ENCODE measurements at regions not wholly inside any gene's neighbourhood (a gene's known extent, or its start where the extent isn't known, plus 50 kb on each side); places are given as distances from the start of the nearest gene placed in this dataset.

DNA sequence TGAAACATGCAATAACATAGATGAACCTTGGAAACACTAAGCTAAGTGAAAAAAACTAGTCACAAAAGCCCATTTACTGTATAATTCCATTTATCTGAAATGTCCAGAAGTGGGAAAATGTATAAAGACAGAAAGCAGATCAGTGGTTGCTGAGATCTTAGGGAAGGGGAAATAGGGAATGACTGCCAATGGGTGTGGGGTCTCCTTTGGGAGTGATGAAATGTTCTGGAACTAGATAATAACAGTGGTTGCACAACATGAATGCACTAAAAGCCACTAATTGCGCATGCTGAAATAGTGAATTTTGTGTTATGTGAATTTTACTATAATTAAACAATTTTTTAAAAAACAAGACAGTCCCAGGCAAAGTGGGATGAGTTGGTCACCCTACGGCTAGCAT is 472.8 kb downstream of the CCDC171 start:
- DNase-seq: no peak

- no peak for DNase-seq
These were observed 474.0 kb downstream of the CCDC171 start for GRCh38 chr9:16026886-16027285.

DNA sequence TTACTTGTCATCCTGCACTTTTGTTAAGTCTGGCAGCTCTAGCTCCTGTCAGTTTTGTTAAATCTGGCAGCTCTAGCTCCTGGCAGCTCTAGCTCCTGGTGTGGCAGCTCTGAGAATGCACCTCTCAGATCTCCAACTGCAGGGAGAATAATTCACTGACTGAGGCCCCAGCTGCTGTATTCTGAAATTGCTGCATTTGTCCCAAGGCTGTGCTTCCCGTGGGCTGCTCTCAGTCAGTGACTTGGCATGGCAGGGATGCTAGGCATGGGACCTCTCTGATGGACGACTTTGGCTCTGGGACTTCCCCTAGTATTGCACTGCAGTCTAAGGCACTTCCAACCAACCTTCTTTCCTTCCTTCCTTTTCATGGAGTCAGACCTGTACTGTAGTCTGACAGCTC is 475.7 kb downstream of the CCDC171 start:
- no peak for DNase-seq

DNA sequence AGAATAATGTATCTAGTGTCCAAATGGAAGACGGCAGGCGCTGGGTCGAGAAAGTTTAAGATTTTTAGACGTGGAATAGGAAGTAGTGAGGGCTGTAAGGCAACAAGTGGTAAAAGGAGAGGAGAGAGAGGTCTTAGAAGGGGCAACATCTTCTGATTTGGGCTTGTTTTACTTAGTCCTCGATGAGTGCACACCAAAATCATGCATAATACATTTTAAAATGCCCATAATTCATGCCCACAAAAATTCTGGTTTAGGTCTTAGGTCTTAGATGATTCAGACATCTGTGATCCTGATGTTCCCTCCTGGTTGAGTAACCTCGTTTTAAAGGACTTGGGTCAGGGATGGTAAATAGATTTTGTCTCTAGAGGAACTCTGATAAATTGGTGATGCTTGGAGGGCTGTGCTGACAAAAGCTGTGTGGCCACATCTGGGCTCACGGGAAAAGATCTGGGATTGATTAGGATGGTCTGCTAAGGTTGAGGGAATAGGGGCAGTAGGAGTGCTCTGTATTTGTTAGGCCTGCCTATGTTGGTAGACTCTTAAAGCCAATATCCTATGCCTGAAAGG is 476.3 kb downstream of the CCDC171 start:
- no peak for DNase-seq

DNA sequence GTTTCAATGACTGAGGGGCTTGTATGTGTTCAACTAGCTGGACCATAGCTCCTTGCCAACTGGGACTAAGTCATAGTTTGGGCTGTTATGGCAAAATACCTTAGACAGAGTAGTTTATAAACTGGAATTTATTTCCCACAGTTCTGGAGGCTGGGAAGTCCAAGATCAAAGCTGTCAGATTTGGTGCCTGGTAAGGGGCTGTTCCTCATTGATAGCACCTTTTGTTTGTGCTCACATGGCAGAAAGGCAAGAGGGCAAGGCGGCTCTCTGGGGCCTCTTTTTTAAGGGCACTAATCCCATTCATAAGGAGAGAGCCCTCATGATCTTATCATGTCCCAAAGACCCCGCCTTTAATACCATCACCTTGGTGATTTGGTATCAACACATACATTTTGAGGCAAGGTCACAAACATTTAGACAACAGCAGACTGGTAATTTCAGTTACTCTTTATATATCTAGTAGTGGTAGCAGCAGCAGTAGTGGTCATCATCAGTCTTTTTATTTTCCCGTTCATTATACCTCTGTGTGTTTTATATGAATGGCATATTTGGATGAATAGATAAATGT is 477.0 kb downstream of the CCDC171 start:
- DNase-seq: no peak

GRCh38 chr9:16030528-16031185 is 477.8 kb downstream of the CCDC171 start:
- peak; percentile 10 to 29 (median 20) for DNase-seq

- DNase-seq: no peak
These were observed 478.6 kb downstream of the CCDC171 start for GRCh38 chr9:16031486-16031885.

- DNase-seq: no peak
These were observed 479.1 kb downstream of the CCDC171 start for GRCh38 chr9:16031971-16032370.

GRCh38 chr9:16032799-16033198 is 480.0 kb downstream of the CCDC171 start:
- DNase-seq: no peak

GRCh38 chr9:16033253-16033652 is 480.4 kb downstream of the CCDC171 start:
- DNase-seq: no peak

GRCh38 chr9:16033921-16034691 is 481.3 kb downstream of the CCDC171 start:
- no peak for DNase-seq

DNA sequence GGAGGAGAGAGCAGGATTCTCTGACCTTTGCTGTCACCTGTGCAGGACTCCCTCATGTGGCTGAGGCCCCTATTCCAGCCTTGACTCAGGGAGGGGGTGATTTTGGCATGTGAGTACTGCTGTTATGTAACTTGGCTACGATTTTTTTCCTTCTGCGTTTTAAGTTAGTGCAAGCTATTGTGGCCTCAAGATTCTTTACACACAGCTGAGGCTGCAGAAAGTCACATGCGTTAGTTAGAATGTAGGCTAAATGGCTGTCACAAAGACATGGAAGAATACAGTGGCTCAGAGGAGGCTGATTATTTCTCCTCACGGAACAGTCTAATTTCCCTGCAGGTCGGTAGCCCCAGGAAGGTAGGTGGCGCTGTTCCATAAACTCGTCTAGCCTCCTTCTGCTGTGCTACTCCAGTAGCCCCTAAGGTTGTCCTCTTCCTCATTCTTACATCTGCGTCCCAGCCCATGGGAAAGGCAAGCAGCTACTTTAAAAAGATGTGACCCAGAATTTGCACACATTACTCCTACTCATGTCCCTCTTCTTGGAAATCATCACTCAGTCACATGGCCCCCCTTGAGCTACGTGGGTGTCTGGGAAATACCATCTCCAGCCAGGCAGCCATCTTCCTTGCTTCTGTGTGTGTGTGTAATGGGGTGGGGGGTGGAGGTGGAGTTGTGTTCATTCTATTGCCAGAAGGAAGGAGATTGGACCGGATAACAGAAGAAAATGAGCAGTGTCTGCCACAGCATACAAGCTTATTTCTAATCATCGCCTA is 486.6 kb downstream of the CCDC171 start:
- peak; percentile 33 to 48 (median 39) for DNase-seq

DNA sequence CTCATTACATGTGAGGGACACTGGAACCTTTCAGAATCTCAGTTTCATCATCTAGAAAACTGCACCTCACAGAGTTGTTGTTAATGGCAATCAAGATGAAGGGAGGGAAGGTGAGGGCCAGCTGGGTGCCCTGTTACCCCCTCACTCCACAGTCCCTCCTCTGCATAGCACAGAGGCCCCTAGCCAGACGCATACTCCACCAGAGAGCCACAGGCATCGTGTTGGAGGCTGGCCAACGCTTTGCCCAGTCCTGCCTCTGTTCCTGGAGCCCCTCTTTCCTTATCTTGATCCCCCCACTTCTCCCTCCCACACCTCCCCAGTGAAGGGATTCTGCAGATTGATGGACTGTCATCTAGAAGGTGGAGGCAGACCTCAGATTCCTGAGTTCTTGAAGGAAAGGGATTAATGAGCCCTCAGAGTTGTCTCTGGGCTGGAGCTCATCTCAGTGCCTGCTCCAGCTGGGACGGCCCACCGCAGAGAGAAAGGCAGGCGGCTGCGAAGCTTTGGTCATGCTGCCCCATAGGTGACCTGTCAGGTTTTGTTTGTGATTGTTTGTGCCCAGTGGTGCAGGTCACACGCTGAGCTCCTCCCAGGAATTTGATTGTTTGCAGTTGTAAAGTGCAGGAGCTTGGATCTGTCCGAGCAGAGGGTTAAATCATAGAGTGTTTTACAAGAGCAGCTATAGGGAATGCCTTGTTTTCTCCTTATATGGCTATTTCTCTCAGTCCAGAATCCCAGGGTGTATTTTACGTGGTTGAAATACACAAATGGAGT is 487.3 kb downstream of the CCDC171 start:
- DNase-seq: no peak

- no peak for DNase-seq
These were observed 491.1 kb downstream of the CCDC171 start for GRCh38 chr9:16043756-16044578.

- peak; percentile 31 to 39 (median 37) for DNase-seq
These were observed 491.7 kb downstream of the CCDC171 start for GRCh38 chr9:16044579-16044881.

DNA sequence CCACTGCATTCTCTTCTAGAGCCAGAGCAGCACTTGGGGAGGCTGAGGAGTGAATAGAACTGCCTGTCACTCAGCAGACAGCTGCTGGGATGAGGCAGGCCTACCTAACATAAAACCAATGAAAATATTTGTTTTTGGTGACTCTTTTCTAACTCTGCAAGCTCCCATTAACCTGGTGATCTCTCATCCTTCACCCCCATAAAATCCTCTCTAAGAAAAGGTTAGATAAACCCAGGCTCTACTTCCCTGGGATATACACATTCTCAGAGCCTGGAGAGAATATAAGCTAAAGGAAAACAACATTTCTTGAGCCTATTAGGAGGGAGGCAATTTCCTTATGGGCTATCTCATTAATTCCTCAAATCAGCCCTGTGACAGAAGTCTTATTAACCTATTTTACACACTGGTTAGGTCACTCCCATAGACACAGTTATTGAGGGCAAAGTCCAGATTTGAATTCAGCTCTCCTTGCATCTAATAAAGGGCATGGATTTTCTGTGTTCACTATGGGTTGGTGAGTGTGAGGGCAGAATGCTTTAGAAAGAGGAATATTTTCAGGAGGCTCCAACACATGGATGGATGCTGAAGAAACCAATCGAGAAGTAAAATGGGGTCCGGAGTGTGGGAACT is 492.9 kb downstream of the CCDC171 start:
- DNase-seq: no peak

- no peak for DNase-seq
These were observed 493.9 kb downstream of the CCDC171 start for GRCh38 chr9:16046713-16047112.

DNA sequence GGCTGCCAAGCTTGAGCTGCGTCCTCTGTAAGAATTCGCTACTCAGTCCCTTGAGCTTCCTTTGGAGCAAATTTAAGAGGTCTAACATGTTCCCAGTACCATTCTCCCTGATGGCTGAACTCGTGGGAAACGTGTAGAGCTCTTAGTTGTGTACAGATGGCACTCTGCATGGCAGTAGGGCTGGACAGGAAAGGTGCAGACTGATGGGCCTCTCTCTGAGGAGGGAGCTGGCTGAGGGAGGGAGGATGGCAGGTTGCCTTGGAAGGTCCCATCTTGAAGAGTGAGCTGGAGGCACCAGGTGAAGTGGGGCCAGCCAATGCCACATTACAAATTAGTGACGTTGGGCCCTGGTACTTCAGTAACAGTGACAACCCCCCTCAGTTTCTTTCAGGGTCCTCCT is 495.3 kb downstream of the CCDC171 start:
- DNase-seq: no peak

DNA sequence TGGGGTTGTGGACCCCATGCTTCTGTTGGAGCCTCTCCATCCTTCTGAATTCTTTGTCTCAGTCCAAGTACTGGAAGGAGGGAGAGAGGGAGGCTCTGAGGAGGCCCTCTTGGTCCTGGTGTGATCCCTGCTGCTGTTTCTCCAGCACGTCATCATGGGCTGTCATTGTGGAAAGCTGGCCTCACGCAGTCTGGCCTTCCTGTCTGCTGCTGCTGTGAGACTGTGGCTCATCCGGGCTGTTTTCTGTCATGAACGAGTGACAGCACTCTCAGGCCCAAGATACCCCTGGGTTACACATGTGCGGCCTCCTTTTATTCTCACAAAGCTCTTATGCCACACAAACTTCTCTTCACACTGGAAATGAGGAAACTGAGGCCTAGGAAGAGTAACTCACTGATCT is 499.3 kb downstream of the CCDC171 start:
- DNase-seq: no peak

DNA sequence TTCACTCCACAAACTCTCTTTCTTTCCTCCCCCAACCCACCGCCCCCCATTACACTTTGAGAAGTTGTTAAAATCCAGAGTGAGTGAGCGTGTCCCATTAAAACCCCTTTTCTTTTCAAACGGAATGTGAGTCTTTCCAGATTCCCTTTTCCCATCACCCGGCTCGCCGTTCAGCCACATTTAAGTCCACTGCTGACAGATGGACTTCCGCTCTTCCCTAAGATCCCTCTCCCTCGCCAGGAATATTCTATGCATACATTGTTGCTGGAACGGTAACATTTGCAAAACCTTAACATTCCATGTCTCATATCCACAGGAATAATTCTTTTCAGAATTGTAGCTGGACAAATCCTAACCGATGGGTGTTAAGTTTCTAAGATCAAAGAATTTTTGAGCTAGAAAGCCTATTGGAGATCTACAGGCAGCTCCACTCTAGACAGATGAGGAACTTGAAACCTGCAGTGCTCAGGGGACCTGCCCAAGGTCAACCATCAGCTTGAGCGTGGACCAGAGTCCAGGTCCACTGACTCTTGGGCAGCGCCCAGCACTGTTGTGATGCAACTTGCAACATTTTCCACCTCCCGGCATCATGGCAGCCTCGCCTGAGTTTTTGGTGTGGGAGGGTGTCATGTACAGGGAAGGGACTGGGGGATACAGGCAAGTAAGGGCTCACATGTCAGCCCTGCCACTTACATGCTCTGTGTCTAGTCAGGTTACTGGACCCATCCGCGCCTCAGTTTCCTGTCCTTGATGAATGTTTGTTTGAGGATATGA is 500.1 kb downstream of the CCDC171 start:
- no peak for DNase-seq
